ENCODE measurements at regions not wholly inside any gene's neighbourhood (a gene's known extent, or its start where the extent isn't known, plus 50 kb on each side); places are given as distances from the start of the nearest gene placed in this dataset.

DNA sequence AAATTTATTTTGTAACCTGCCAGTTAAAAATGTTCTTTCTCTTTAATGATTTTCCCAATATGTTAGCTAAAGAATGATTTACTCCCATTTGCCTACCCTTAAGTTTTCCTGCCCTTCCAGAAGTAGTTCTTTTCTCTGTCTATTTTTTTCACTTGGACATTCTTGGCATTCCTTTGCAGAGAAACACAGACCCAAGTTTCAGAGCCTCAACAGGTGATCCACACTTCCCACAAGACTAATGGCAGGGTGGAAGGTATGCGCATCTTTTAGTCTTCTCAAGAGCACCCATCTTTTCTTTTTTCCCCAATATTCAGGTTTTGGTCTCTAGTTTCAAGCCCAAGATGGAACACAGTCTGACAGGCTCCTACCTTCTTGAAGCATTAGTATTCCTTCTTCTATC, 420.7 kb downstream of the ADAMTS20 start:
- no peak for TF ChIP-seq POLR2A (IDR thresholded peaks at IDR 0.05)
- TF ChIP-seq, protein P1, sequence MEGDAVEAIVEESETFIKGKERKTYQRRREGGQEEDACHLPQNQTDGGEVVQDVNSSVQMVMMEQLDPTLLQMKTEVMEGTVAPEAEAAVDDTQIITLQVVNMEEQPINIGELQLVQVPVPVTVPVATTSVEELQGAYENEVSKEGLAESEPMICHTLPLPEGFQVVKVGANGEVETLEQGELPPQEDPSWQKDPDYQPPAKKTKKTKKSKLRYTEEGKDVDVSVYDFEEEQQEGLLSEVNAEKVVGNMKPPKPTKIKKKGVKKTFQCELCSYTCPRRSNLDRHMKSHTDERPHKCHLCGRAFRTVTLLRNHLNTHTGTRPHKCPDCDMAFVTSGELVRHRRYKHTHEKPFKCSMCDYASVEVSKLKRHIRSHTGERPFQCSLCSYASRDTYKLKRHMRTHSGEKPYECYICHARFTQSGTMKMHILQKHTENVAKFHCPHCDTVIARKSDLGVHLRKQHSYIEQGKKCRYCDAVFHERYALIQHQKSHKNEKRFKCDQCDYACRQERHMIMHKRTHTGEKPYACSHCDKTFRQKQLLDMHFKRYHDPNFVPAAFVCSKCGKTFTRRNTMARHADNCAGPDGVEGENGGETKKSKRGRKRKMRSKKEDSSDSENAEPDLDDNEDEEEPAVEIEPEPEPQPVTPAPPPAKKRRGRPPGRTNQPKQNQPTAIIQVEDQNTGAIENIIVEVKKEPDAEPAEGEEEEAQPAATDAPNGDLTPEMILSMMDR (IDR thresholded peaks at IDR 0.05): no peak
